ENCODE measurements at regions not wholly inside any gene's neighbourhood (a gene's known extent, or its start where the extent isn't known, plus 50 kb on each side); places are given as distances from the start of the nearest gene placed in this dataset.

- POLR2A ChIA-PET: no interaction called here
- ATAC-seq (no peak), DNase-seq (ENCODE audit: low read depth, low spot score) (no peak)
- Histone ChIP-seq H3K27me3 (ENCODE audit: control insufficient read depth, insufficient read depth, low read length) (no peaks in the 10 kb centered on the region), H3K36me3 (ENCODE audit: control insufficient read depth, insufficient read depth, low read length) (no peaks in the 10 kb centered on the region), H3K4me3 (ENCODE audit: low read depth in 2 of 2, low read length in 2 of 2) (no peak overlapping the region), H3K9me3 (ENCODE audit: control insufficient read depth, insufficient read depth, low read depth, low read length) (no peaks in the 10 kb centered on the region), H3K27ac (ENCODE audit: low read length) (no peak overlapping the region), H3K4me1 (ENCODE audit: control insufficient read depth, insufficient read depth, low read length) (no peaks in the 10 kb centered on the region)
- BruUV-seq (replicated peaks): no TSS peak
- CTCF ChIA-PET: no interaction called here
- TF ChIP-seq REST (IDR thresholded peaks at IDR 0.05; ENCODE audit: insufficient read depth in 1 of 2, low read depth in 2 of 2, low read length in 1 of 2): no peak
- no peak for TF ChIP-seq POLR2AphosphoS5 (IDR thresholded peaks at IDR 0.05; ENCODE audit: low read depth, low read length)
- no peak for TF ChIP-seq TCF7L2 (IDR thresholded peaks at IDR 0.05; ENCODE audit: low read depth, low read length)
- no peak for TF ChIP-seq CTCF (IDR thresholded peaks at IDR 0.05)
- TF ChIP-seq SIN3A (IDR thresholded peaks at IDR 0.05; ENCODE audit: borderline replicate concordance, insufficient read depth, low read depth, low read length): no peak
- in situ Hi-C loops (cut with HindIII; ENCODE audit: low pct_unique_long_range_greater_than_20kb, low sequenced_read_pairs): no loop called here
- intact Hi-C loops (cut with micrococcal nuclease; ENCODE audit: unreplicated experiment): no loop called here
These were observed 526.5 kb upstream of the PROK2 start for GRCh38 chr3:72311425-72311824.

GRCh38 chr3:72310419-72311380 is 525.8 kb upstream of the PROK2 start:
- no peak for TF ChIP-seq POLR2AphosphoS5 (IDR thresholded peaks at IDR 0.05; ENCODE audit: low read depth, low read length)
- TF ChIP-seq SIN3A (IDR thresholded peaks at IDR 0.05; ENCODE audit: borderline replicate concordance, insufficient read depth, low read depth, low read length): no peak
- TF ChIP-seq REST (IDR thresholded peaks at IDR 0.05; ENCODE audit: insufficient read depth in 1 of 2, low read depth in 2 of 2, low read length in 1 of 2): no peak
- no peak for TF ChIP-seq TCF7L2 (IDR thresholded peaks at IDR 0.05; ENCODE audit: low read depth, low read length)
- no peak for TF ChIP-seq CTCF (IDR thresholded peaks at IDR 0.05)
- ChIA-PET POLR2A (no interaction called here), CTCF (no interaction called here)
- no TSS peak for BruUV-seq (replicated peaks)
- H3K9me3 ChIP-seq (ENCODE audit: control insufficient read depth, insufficient read depth, low read depth, low read length): no peaks in the 10 kb centered on the region
- no peaks in the 10 kb centered on the region for H3K36me3 ChIP-seq (ENCODE audit: control insufficient read depth, insufficient read depth, low read length)
- no peaks in the 10 kb centered on the region for H3K4me1 ChIP-seq (ENCODE audit: control insufficient read depth, insufficient read depth, low read length)
- intact Hi-C loops (cut with micrococcal nuclease; ENCODE audit: unreplicated experiment): no loop called here
- in situ Hi-C loops (cut with HindIII; ENCODE audit: low pct_unique_long_range_greater_than_20kb, low sequenced_read_pairs): no loop called here
- no peaks in the 10 kb centered on the region for H3K27me3 ChIP-seq (ENCODE audit: control insufficient read depth, insufficient read depth, low read length)
- H3K27ac ChIP-seq (ENCODE audit: low read length): no peak overlapping the region
- H3K4me3 ChIP-seq (ENCODE audit: low read depth in 2 of 2, low read length in 2 of 2): no peak overlapping the region
- no peak for ATAC-seq
- no peak for DNase-seq (ENCODE audit: low read depth, low spot score)
